ENCODE measurements at regions not wholly inside any gene's neighbourhood (a gene's known extent, or its start where the extent isn't known, plus 50 kb on each side); places are given as distances from the start of the nearest gene placed in this dataset.

- no peak for TF ChIP-seq MAX (IDR thresholded peaks at IDR 0.05)
- TF ChIP-seq CTCF (IDR thresholded peaks at IDR 0.05 in 2 of 3, conservative IDR thresholded peaks at IDR 0.05 in 1 of 3; ENCODE audit: borderline replicate concordance in 1 of 3, insufficient read depth in 1 of 3, low read depth in 2 of 3, low read length in 2 of 3): no peak
- TF ChIP-seq EGR1 (IDR thresholded peaks at IDR 0.05; ENCODE audit: low read depth): no peak
- no peak for TF ChIP-seq POLR2AphosphoS5 (IDR thresholded peaks at IDR 0.05; ENCODE audit: low read depth, low read length)
- no peak for TF ChIP-seq POLR2A (IDR thresholded peaks at IDR 0.05; ENCODE audit: borderline replicate concordance, extremely low read depth, insufficient read depth, insufficient read length)
- no peak for TF ChIP-seq CEBPB (IDR thresholded peaks at IDR 0.05; ENCODE audit: low read depth)
Measured at GRCh38 chr12:94753036-94753679, 102.8 kb upstream of the TMCC3 start.

All from HCT116 (cell line).